Mucosa of stomach (tissue), 1 donor: ENCODE measurements at regions not wholly inside any gene's neighbourhood (a gene's known extent, or its start where the extent isn't known, plus 50 kb on each side); places are given as distances from the start of the nearest gene placed in this dataset.

Experiments
- H3K27me3 ChIP-seq: one replicate; pipeline ENCODE4 v1.7.0; 2013; ENCODE audit warnings: mild to moderate bottlenecking, low read length; ENCODE audit not compliant: control insufficient read depth, insufficient read depth
- H3K36me3 ChIP-seq: one replicate; pipeline ENCODE4 v1.7.0; 2013; ENCODE audit warnings: low read length; ENCODE audit not compliant: control insufficient read depth, insufficient read depth
- H3K4me1 ChIP-seq: one replicate; pipeline ENCODE4 v1.7.0; 2013; ENCODE audit warnings: mild to moderate bottlenecking, low read length; ENCODE audit not compliant: control insufficient read depth, insufficient read depth
- H3K4me3 ChIP-seq: one replicate; pipeline ENCODE4 v1.7.0; 2013; ENCODE audit warnings: low read length
- H3K9ac ChIP-seq: one replicate; pipeline ENCODE4 v1.7.0; 2013; ENCODE audit warnings: mild to moderate bottlenecking, low read length, moderate library complexity
- H3K9me3 ChIP-seq: one replicate; pipeline ENCODE4 v1.7.0; 2013; ENCODE audit warnings: mild to moderate bottlenecking, low read length, moderate library complexity; ENCODE audit not compliant: control insufficient read depth
- donor health status: Pancreatic carcinoma.

GRCh38 chr7:25714013-25714412, 438.0 kb upstream of the NFE2L3 start:
- H3K27me3 ChIP-seq = no peaks in the 10 kb centered on the region
- H3K36me3 ChIP-seq = no peaks in the 10 kb centered on the region
- no peak overlapping the region for H3K4me3 ChIP-seq
- no peaks in the 10 kb centered on the region for H3K9me3 ChIP-seq
- H3K9ac ChIP-seq = no peak overlapping the region
- no peaks in the 10 kb centered on the region for H3K4me1 ChIP-seq

GRCh38 chr7:25716421-25716820, 435.6 kb upstream of the NFE2L3 start:
- H3K27me3 ChIP-seq = no peaks in the 10 kb centered on the region
- no peaks in the 10 kb centered on the region for H3K36me3 ChIP-seq
- no peak overlapping the region for H3K4me3 ChIP-seq
- no peaks in the 10 kb centered on the region for H3K4me1 ChIP-seq
- no peak overlapping the region for H3K9ac ChIP-seq
- no peaks in the 10 kb centered on the region for H3K9me3 ChIP-seq

GRCh38 chr7:25718596-25718995, 433.4 kb upstream of the NFE2L3 start:
- Histone ChIP-seq H3K9ac (no peak overlapping the region), H3K4me3 (no peak overlapping the region), H3K4me1 (no peaks in the 10 kb centered on the region), H3K27me3 (no peaks in the 10 kb centered on the region), H3K9me3 (no peaks in the 10 kb centered on the region), H3K36me3 (no peaks in the 10 kb centered on the region)

GRCh38 chr7:25719190-25719896, 432.7 kb upstream of the NFE2L3 start:
- no peaks in the 10 kb centered on the region for H3K36me3 ChIP-seq
- H3K9ac ChIP-seq = no peak overlapping the region
- no peak overlapping the region for H3K4me3 ChIP-seq
- no peaks in the 10 kb centered on the region for H3K27me3 ChIP-seq
- H3K9me3 ChIP-seq = no peaks in the 10 kb centered on the region
- no peaks in the 10 kb centered on the region for H3K4me1 ChIP-seq

- no peaks in the 10 kb centered on the region for H3K27me3 ChIP-seq
- H3K4me1 ChIP-seq = no peaks in the 10 kb centered on the region
- H3K9me3 ChIP-seq = no peaks in the 10 kb centered on the region
- no peak overlapping the region for H3K9ac ChIP-seq
- no peaks in the 10 kb centered on the region for H3K36me3 ChIP-seq
- no peak overlapping the region for H3K4me3 ChIP-seq
Observed at GRCh38 chr7:25720427-25720826, 431.6 kb upstream of the NFE2L3 start.

GRCh38 chr7:25722856-25723255, 429.1 kb upstream of the NFE2L3 start:
- Histone ChIP-seq H3K9me3 (no peaks in the 10 kb centered on the region), H3K36me3 (no peaks in the 10 kb centered on the region), H3K4me3 (no peak overlapping the region), H3K9ac (no peak overlapping the region), H3K27me3 (no peaks in the 10 kb centered on the region), H3K4me1 (no peaks in the 10 kb centered on the region)

GRCh38 chr7:25725451-25725850, 426.5 kb upstream of the NFE2L3 start:
- H3K9me3 ChIP-seq = no peaks in the 10 kb centered on the region
- no peaks in the 10 kb centered on the region for H3K27me3 ChIP-seq
- H3K4me3 ChIP-seq = no peak overlapping the region
- no peaks in the 10 kb centered on the region for H3K4me1 ChIP-seq
- no peak overlapping the region for H3K9ac ChIP-seq
- no peaks in the 10 kb centered on the region for H3K36me3 ChIP-seq

GRCh38 chr7:25726170-25726780, 425.7 kb upstream of the NFE2L3 start:
- Histone ChIP-seq H3K36me3 (no peaks in the 10 kb centered on the region), H3K4me1 (no peaks in the 10 kb centered on the region), H3K9me3 (no peaks in the 10 kb centered on the region), H3K27me3 (no peaks in the 10 kb centered on the region), H3K4me3 (no peak overlapping the region), H3K9ac (no peak overlapping the region)

- no peak overlapping the region for H3K4me3 ChIP-seq
- no peak overlapping the region for H3K9ac ChIP-seq
- H3K36me3 ChIP-seq = no peaks in the 10 kb centered on the region
Observed at GRCh38 chr7:25726781-25727311, 425.2 kb upstream of the NFE2L3 start.

GRCh38 chr7:25727446-25727845, 424.6 kb upstream of the NFE2L3 start:
- Histone ChIP-seq H3K9ac (no peak overlapping the region), H3K4me1 (no peaks in the 10 kb centered on the region), H3K4me3 (no peak overlapping the region), H3K9me3 (no peaks in the 10 kb centered on the region), H3K27me3 (no peaks in the 10 kb centered on the region), H3K36me3 (no peaks in the 10 kb centered on the region)

More at GRCh38 chr7:25726781-25727311, 425.2 kb upstream of the NFE2L3 start:
- Histone ChIP-seq H3K9me3 (no peaks in the 10 kb centered on the region), H3K27me3 (no peaks in the 10 kb centered on the region), H3K4me1 (no peaks in the 10 kb centered on the region)

GRCh38 chr7:25727876-25728275, 424.1 kb upstream of the NFE2L3 start:
- Histone ChIP-seq H3K4me1 (no peaks in the 10 kb centered on the region), H3K36me3 (no peaks in the 10 kb centered on the region), H3K4me3 (no peak overlapping the region), H3K9me3 (no peaks in the 10 kb centered on the region), H3K27me3 (no peaks in the 10 kb centered on the region), H3K9ac (no peak overlapping the region)

GRCh38 chr7:25731068-25731845, 420.7 kb upstream of the NFE2L3 start:
- Histone ChIP-seq H3K9me3 (no peaks in the 10 kb centered on the region), H3K9ac (no peak overlapping the region), H3K4me1 (no peaks in the 10 kb centered on the region), H3K27me3 (no peaks in the 10 kb centered on the region), H3K4me3 (no peak overlapping the region), H3K36me3 (no peaks in the 10 kb centered on the region)
